Large intestine (tissue), 3 donors: ENCODE measurements at regions not wholly inside any gene's neighbourhood (a gene's known extent, or its start where the extent isn't known, plus 50 kb on each side); places are given as distances from the start of the nearest gene placed in this dataset.

ENCODE experiments used
- DNase-seq, 2 donors: peaks; one replicate each; pipeline versions ENCODE4 v3.0.0 to v3.0.0-alpha.2; 2013
- H3K27ac ChIP-seq: one replicate; pipeline ENCODE4 v1.5.1; 2013; ENCODE audit warnings: low read length
- H3K27me3 ChIP-seq: 2 replicates; pipeline ENCODE4 v1.6.1; 2013; ENCODE audit warnings: low read length; ENCODE audit not compliant: control insufficient read depth, insufficient read depth
- H3K36me3 ChIP-seq: 2 replicates; pipeline ENCODE4 v1.6.1; 2013; ENCODE audit warnings: low read length; ENCODE audit not compliant: control insufficient read depth, insufficient read depth
- H3K4me1 ChIP-seq: one replicate; pipeline ENCODE4 v1.6.1; 2013; ENCODE audit warnings: low read length; ENCODE audit not compliant: control insufficient read depth, insufficient read depth
- H3K4me3 ChIP-seq: one replicate; pipeline ENCODE4 v1.5.1; 2013; ENCODE audit warnings: low read length
- H3K9me3 ChIP-seq: one replicate; pipeline ENCODE4 v1.6.1; 2013; ENCODE audit warnings: mild to moderate bottlenecking, low read depth, low read length, moderate library complexity; ENCODE audit not compliant: control insufficient read depth
- WGBS: methylation state at CpG from one replicate; pipeline ENCODE4 v1.1.5; 2013; ENCODE audit warnings: low lambda C conversion rate; ENCODE audit not compliant: insufficient coverage; 5-methylcytosine and 5-hydroxymethylcytosine counted together

- DNase-seq, result no peak
- Histone ChIP-seq H3K9me3 (no peaks in the 10 kb centered on the region), H3K36me3 (no peaks in the 10 kb centered on the region), H3K4me1 (no peaks in the 10 kb centered on the region), H3K27ac (no peak overlapping the region), H3K27me3 (peaks cover 30% of the 10 kb centered on the region), H3K4me3 (no peak overlapping the region)
- WGBS, result no CpG with 5 or more reads among the region's 8 CpGs
Observed at GRCh38 chr19:30695171-30695875, 323.1 kb downstream of the ZNF536 start.

GRCh38 chr19:30694156-30694755, 322.1 kb downstream of the ZNF536 start:
- WGBS, result no CpG with 5 or more reads among the region's 4 CpGs
- no peak overlapping the region for H3K27ac ChIP-seq
- no peaks in the 10 kb centered on the region for H3K36me3 ChIP-seq
- DNase-seq, result no peak
- H3K4me3 ChIP-seq, result no peak overlapping the region
- H3K4me1 ChIP-seq, result no peaks in the 10 kb centered on the region
- peaks cover 30% of the 10 kb centered on the region for H3K27me3 ChIP-seq
- H3K9me3 ChIP-seq, result no peaks in the 10 kb centered on the region

- Histone ChIP-seq H3K27me3 (peaks cover 30% of the 10 kb centered on the region), H3K4me1 (no peaks in the 10 kb centered on the region), H3K36me3 (no peaks in the 10 kb centered on the region), H3K9me3 (no peaks in the 10 kb centered on the region), H3K27ac (peak overlapping the region; percentile 26), H3K4me3 (no peak overlapping the region)
- 90% methylated on average over 2 of the region's 12 CpGs for WGBS
- no peak for DNase-seq
Observed at GRCh38 chr19:30692879-30693503, 320.8 kb downstream of the ZNF536 start.

DNA sequence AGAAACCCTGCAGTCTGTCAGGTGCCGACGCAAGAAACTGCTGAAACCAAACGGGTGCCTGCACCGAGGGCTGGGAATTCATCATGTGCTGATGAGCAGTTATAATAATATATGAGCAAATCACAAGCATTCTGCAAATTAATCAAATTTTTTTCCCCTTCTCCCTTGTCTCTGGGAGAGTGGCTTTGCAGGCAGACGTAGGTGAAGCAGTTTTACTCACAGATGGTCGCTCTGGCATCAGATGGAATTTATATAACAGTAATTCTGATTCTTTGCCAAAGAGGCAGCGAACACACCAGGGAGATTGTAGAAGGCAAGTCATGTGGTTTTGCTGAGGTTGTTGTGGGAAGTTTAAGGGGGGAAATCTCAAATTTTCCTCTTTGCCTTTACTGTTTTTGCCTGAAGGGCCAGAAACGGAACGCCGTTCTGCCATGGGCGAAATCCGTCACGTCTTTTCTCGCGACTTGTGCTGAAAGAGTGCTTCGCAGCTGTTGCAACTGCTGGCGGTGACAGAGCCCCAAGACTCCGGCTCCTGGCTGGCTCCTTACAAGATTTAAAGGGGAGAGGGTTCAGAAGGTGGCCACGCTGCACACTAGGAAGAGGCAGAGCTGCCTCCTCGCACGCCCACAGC, 320.1 kb downstream of the ZNF536 start:
- H3K9me3 ChIP-seq, result no peaks in the 10 kb centered on the region
- peaks cover 30% of the 10 kb centered on the region for H3K27me3 ChIP-seq
- H3K36me3 ChIP-seq, result no peaks in the 10 kb centered on the region
- no peaks in the 10 kb centered on the region for H3K4me1 ChIP-seq
- H3K27ac ChIP-seq, result no peak overlapping the region
- no peak overlapping the region for H3K4me3 ChIP-seq
- DNase-seq, result no peak
- WGBS, result 43% methylated on average over 8 of the region's 21 CpGs

DNA sequence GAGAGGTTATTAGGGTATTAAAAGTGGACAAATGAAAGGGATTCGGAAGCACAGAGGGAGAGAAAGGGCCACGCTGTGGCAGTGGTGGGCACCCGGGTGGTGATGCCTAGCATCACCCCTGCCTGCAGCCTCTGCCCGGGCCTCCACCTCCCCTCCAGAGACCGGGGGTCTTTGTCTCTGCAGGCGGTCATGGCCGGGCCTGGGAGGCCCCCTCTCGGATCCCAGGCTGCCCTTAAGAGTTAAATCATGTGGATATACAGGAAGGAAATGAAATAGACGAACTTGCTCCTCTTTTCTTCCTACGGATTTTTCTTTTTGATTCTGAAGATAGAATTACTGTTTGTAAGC, 319.6 kb downstream of the ZNF536 start:
- H3K4me1 ChIP-seq, result no peaks in the 10 kb centered on the region
- H3K27me3 ChIP-seq, result peaks cover 34% of the 10 kb centered on the region
- no peaks in the 10 kb centered on the region for H3K36me3 ChIP-seq
- no peaks in the 10 kb centered on the region for H3K9me3 ChIP-seq
- DNase-seq, result no peak
- no peak overlapping the region for H3K27ac ChIP-seq
- no CpG with 5 or more reads among the region's 10 CpGs for WGBS
- no peak overlapping the region for H3K4me3 ChIP-seq

- H3K9me3 ChIP-seq, result no peaks in the 10 kb centered on the region
- H3K27me3 ChIP-seq, result peaks cover 34% of the 10 kb centered on the region
- no peak for DNase-seq
- H3K36me3 ChIP-seq, result no peaks in the 10 kb centered on the region
- 24% methylated on average over 2 of the region's 22 CpGs for WGBS
- no peaks in the 10 kb centered on the region for H3K4me1 ChIP-seq
- H3K4me3 ChIP-seq, result no peak overlapping the region
- H3K27ac ChIP-seq, result no peak overlapping the region
Observed at GRCh38 chr19:30690935-30691818, 319.0 kb downstream of the ZNF536 start.

DNA sequence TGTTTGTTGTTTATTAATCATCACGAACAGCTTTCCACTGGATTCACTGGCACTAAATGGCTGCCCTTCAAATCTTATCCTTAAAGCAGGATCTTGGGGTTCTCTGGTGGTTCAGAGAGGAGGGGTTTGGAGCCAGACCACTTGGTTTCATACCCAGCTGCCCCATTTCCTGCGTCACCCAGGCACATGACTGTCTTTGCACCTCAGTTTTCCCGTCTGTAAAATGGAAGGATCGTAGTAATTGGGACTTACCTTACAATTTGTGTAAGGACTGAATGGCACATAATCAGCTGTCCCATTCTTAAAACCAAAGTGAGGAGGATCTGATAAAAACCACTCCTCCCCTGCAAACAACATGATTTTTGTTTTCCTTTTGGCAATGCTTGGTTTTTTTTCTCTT, 318.3 kb downstream of the ZNF536 start:
- Histone ChIP-seq H3K36me3 (no peaks in the 10 kb centered on the region), H3K4me1 (no peaks in the 10 kb centered on the region), H3K9me3 (no peaks in the 10 kb centered on the region), H3K27me3 (peaks cover 34% of the 10 kb centered on the region), H3K27ac (no peak overlapping the region), H3K4me3 (no peak overlapping the region)
- no peak for DNase-seq
- WGBS, result 80% methylated on average over 1 of the region's 4 CpGs

GRCh38 chr19:30689474-30689873, 317.3 kb downstream of the ZNF536 start:
- H3K27me3 ChIP-seq, result peaks cover 36% of the 10 kb centered on the region
- H3K9me3 ChIP-seq, result no peaks in the 10 kb centered on the region
- no peak overlapping the region for H3K4me3 ChIP-seq
- DNase-seq, result no peak
- H3K27ac ChIP-seq, result no peak overlapping the region
- H3K4me1 ChIP-seq, result no peaks in the 10 kb centered on the region
- H3K36me3 ChIP-seq, result no peaks in the 10 kb centered on the region
- no CpG with 5 or more reads among the region's 4 CpGs for WGBS

GRCh38 chr19:30688696-30689095, 316.5 kb downstream of the ZNF536 start:
- no peak overlapping the region for H3K27ac ChIP-seq
- WGBS, result no CpG with 5 or more reads among the region's 5 CpGs
- no peak overlapping the region for H3K4me3 ChIP-seq
- H3K9me3 ChIP-seq, result no peaks in the 10 kb centered on the region
- H3K27me3 ChIP-seq, result peaks cover 36% of the 10 kb centered on the region
- H3K36me3 ChIP-seq, result no peaks in the 10 kb centered on the region
- no peaks in the 10 kb centered on the region for H3K4me1 ChIP-seq
- DNase-seq, result no peak
